ENCODE measurements at regions not wholly inside any gene's neighbourhood (a gene's known extent, or its start where the extent isn't known, plus 50 kb on each side); places are given as distances from the start of the nearest gene placed in this dataset.

- no peak for DNase-seq (ENCODE audit: low read depth in 4 of 4, low spot score in 2 of 4)
Measured at GRCh38 chr2:10964052-10964790, 52.5 kb downstream of the KCNF1 start.

GRCh38 chr2:10965241-10965843 lies 53.6 kb downstream of the KCNF1 start:
- no peak for DNase-seq (ENCODE audit: low read depth in 4 of 4, low spot score in 2 of 4)

GRCh38 chr2:10966056-10966455 lies 54.3 kb downstream of the KCNF1 start:
- DNase-seq (ENCODE audit: low read depth in 4 of 4, low spot score in 2 of 4) = no peak

- DNase-seq (ENCODE audit: low read depth in 4 of 4, low spot score in 2 of 4) = no peak
Measured at GRCh38 chr2:10966741-10967140, 55.0 kb downstream of the KCNF1 start.

GRCh38 chr2:10968176-10968575 lies 56.4 kb downstream of the KCNF1 start:
- no peak for DNase-seq (ENCODE audit: low read depth in 4 of 4, low spot score in 2 of 4)

DNA sequence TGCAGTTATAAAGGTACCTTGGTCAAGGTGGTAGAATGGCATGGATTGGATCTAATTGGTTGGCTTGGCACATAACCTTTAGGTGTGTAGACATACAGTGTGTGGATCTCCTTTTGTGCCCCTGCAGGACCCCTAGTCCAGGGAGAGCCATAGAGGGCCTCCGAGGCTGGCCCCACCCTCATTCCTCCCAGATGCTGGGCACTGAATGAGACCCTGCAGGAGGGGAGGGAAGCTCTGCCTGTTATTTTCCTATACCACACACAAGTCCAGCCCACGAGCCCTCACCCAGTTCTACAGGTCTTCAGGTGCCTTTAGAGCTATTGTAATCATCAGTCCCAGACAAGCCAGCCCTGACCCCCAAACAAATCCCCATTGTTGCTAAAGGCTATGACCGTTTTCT lies 58.9 kb downstream of the KCNF1 start:
- DNase-seq (ENCODE audit: low read depth in 4 of 4, low spot score in 2 of 4) = no peak

DNA sequence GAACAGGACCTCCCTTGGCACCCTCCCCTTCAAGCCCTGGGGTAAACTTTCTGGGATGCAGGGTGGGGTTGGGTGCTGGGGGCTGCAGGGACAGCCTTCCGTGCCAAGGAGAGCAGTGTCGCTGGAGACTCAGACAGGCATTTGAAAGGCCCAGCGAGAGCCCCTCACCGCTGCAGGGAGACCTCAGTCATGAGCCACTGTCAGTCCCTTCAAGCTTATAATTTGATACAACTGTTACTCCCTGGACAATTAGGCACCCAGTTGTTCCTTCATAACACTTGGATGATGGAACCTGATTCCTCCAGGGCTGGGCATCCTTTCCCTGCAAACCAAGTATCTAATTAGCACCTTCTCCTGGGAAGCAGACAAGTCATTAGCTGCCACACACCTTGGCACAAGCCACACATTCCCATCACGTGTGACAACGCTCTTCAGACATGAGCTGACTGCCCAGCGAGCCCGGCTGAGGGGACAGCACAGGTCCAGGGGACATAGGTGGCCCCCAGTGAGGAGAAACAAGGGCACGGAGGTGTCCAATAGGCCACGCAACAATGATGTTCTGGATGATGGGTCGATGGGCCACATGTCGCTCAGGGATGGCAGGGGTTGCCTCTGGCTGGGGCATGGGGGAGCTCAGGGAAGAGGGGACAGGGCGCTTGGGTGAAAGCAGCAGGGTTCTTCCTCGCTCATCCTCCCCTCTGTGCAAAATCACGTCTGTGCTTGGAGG lies 59.6 kb downstream of the KCNF1 start:
- DNase-seq (ENCODE audit: low read depth in 4 of 4, low spot score in 2 of 4) = no peak

DNA sequence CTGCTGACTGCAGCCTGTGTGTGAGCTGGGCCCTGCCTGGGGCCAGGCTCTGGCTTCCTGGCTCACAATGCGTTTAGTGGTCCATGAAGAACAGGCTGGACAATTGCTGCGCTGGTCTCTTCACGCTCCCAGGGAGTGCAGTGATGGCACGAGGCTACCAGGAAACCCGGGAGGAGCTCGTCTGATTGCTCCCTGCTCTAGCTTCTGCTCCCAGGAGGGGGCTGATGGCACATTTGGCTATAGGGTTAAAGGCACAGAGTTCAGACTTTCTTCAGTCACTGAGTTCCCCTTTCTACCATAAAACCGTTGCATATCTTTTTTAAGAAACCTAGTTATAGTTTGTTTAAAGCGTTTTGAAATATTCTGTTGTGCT lies 60.1 kb downstream of the KCNF1 start:
- no peak for DNase-seq (ENCODE audit: low read depth in 4 of 4, low spot score in 2 of 4)

- no peak for DNase-seq (ENCODE audit: low read depth in 4 of 4, low spot score in 2 of 4)
Measured at GRCh38 chr2:10972683-10973433, 61.1 kb downstream of the KCNF1 start.

- no peak for DNase-seq (ENCODE audit: low read depth in 4 of 4, low spot score in 2 of 4)
Measured at GRCh38 chr2:10973766-10974165, 62.0 kb downstream of the KCNF1 start.

DNA sequence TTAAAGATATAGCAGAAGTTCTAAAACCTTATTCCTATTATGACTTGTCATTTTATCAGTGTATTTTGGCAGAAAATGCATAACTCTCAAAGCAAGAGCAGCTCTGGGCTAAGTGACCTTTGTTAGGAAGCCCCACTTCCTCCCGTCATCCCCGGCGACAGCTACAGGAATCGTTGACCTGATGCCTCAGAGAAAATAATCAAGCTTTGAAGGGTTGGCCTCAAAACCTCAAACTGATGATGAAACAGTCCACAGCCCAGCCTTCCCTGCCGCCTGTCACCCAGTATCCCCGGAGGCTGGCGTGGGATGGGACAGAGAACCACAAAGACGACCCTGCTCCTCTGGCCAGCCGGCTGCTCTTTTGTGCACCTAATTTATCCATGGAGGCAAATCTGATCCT lies 65.3 kb downstream of the KCNF1 start:
- no peak for DNase-seq (ENCODE audit: low read depth in 4 of 4, low spot score in 2 of 4)

DNA sequence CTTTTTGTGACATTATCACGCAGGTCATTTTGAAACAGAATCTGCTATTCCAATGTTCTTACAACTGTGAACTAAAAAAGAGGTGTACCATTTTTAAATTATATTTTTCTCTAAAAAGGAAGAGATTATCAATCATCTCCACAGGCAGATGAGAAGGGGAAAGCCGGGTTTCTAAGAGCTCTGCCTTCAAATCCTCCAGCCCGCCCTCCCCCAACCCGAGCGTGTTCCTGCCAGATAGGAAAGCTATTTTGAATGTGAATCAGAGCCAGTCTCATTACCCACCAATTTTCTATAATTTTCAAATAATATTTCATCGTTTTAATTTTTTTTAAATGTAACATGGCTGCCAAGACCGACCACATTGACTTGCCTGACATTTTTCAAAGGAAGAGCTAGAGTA lies 65.9 kb downstream of the KCNF1 start:
- DNase-seq (ENCODE audit: low read depth in 4 of 4, low spot score in 2 of 4) = no peak

GRCh38 chr2:10978090-10978670 lies 66.4 kb downstream of the KCNF1 start:
- DNase-seq (ENCODE audit: low read depth in 4 of 4, low spot score in 2 of 4) = no peak

GRCh38 chr2:10980071-10980470 lies 68.3 kb downstream of the KCNF1 start:
- DNase-seq (ENCODE audit: low read depth in 4 of 4, low spot score in 2 of 4) = no peak

- DNase-seq (ENCODE audit: low read depth in 4 of 4, low spot score in 2 of 4) = no peak
Measured at GRCh38 chr2:10980886-10981425, 69.2 kb downstream of the KCNF1 start.

- DNase-seq (ENCODE audit: low read depth in 4 of 4, low spot score in 2 of 4) = no peak
Measured at GRCh38 chr2:10981451-10981850, 69.7 kb downstream of the KCNF1 start.

DNA sequence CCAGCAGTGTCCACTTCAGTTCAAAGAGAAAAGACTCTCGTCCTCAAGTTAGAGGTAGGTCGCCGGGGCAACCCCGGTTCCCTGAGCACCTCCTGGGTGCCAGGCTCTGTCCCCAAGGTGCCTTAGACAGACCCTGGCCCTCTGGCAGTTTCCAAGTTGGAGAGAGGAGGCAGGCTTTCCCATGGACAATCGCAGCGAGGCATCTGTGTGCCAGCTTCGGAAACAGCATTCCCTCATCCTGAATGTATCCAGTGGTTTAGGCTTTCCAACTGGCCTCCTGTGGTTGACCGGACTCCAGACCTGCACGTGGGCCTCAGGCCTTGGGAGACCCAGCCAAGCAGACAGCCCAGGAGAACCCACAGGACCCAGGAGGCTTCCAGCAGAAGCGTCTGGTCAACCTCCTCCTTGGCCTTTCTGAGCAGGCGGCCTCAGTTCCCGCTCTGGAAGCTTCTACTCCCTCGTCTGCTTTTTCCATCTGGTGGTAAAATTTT lies 70.3 kb downstream of the KCNF1 start:
- DNase-seq (ENCODE audit: low read depth in 4 of 4, low spot score in 2 of 4) = no peak

- DNase-seq (ENCODE audit: low read depth in 4 of 4, low spot score in 2 of 4) = peak; percentile 43 to 74 (median 68)
Measured at GRCh38 chr2:10982931-10983701, 71.4 kb downstream of the KCNF1 start.

GRCh38 chr2:10983711-10984110 lies 72.0 kb downstream of the KCNF1 start:
- DNase-seq (ENCODE audit: low read depth in 4 of 4, low spot score in 2 of 4) = no peak
